GM04504 (cell line): ENCODE measurements at regions not wholly inside any gene's neighbourhood (a gene's known extent, or its start where the extent isn't known, plus 50 kb on each side); places are given as distances from the start of the nearest gene placed in this dataset.
"Not testable (repeated sequence)": the region's sequence is repeated elsewhere in the genome, so short reads cannot be mapped to it uniquely, and the experiment has no call there.

Experiments
- DNase-seq: peaks from one replicate; pipeline ENCODE4 v3.0.0-alpha.2; 2012; ENCODE audit warnings: low read depth

DNA sequence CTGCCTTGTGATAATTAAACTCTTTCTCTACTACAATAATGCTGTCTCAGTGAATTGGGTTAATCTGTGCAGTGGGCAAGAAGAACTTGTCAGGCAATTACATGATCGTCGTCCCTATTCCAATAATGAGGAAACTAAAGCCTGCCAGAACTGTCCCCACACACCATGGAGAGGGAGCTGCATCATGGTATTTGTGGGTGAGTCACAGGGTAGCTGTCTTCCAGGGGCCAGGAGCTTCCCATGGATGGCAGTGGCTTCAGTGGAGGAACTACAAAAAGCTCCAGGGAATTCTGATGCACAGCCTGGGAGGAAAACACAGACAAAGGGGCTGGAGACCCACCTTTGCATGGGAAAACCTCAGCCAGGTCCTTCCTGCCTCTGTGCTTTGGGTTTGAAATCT is 83.3 kb upstream of the C16orf82 start:
- DNase-seq: peak; percentile 18

- no peak for DNase-seq
Observed at GRCh38 chr16:26985100-26986065, 81.3 kb upstream of the C16orf82 start.

- DNase-seq: peak; percentile 27
Observed at GRCh38 chr16:26987597-26988010, 79.1 kb upstream of the C16orf82 start.

- DNase-seq: no peak
Observed at GRCh38 chr16:26988186-26988585, 78.5 kb upstream of the C16orf82 start.

GRCh38 chr16:26990384-26991120 is 76.2 kb upstream of the C16orf82 start:
- DNase-seq: not testable (repeated sequence)

DNA sequence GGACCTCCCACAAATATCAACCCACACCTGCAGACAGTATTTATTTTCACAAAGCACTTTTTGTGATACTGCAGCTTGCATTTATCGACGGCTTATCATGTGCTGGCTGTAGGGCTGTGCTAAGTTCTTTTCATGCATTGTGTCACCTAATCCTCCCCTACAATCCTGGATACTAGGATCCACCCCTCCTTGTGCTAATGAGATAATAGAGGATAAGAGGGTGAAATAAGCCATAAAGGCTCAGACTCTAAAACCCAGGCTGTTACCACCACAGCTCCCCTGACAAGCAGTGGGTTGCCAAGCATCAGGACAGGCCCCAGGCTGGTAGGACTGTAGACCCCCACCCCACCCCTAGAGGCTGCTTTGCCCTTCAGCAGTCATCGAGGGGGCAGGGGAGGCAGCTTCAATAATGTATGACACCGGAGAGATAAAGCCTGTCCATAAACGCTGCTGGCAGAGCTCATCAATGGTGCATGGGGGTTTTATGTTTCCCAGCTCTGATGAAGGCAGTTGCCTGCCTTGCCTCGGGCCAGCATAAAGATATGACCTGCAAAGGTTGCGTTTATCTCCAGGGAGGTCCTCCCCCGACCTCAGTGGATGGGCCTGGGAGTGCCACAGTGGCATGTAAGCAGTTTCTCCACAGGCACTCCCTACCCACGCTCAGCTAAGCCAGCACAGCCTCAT is 73.9 kb upstream of the C16orf82 start:
- no peak for DNase-seq

DNA sequence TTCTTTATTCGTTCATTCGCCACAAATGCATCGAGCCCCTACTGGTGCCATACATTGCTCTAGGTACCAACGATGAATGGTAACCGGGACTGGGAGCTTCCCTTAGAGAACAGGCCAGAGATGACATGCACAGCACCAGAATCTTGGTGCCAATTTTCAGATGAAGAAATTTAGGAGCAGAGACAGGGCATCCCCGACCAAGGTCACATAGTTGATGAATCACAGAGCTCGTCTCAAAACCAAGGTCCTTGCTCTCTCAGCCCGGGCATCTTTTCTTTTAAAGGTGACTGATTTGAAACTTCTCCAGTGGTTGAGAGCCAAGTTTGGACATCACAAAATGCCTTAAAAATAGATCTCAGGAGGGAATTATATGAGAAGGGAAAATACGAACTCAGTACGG is 73.2 kb upstream of the C16orf82 start:
- DNase-seq: no peak

DNA sequence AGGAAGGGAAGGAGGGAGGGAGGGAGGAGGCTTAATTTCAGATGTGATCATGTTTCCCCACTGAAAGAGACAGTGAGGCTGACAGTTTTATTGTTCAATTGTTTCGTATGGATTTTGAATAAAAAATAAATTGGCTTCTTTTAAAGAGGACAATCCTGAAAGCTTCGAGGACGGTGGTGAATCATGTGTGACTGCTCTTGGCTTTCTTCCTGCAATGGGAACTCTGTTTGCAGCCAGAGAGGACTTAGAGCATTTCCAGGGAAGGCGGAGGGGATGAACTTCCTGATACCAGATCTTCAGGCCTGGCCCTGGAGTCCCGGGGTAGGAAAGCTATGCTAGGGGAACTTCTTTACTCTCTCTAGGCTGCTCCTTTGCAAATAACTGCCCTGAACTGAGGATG is 72.8 kb upstream of the C16orf82 start:
- DNase-seq: peak; percentile 28

DNA sequence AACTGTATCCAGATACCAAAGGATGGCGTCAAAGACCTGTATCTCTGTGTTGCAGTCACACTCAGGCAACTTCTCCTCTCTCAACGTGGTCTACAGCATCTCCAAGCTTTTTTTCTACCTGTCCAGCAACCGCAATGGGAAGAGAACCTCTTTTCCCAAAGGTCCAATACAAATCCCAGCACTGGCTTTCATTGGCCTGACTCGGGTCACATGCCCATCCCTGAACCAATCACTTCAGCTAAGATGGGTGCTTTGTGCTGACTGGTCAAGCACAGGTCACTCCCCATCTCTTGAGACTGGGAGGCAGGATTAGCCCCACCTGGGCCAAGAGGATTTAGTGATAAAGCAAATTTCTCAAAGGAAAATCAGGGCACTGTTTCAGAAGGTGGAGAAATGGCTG is 71.2 kb upstream of the C16orf82 start:
- no peak for DNase-seq

- no peak for DNase-seq
Observed at GRCh38 chr16:27005386-27005785, 61.3 kb upstream of the C16orf82 start.
